B cell (primary cell): ENCODE measurements at regions not wholly inside any gene's neighbourhood (a gene's known extent, or its start where the extent isn't known, plus 50 kb on each side); places are given as distances from the start of the nearest gene placed in this dataset.

Experiments used
- ATAC-seq: fragments of 200-7000 bp; cut with Tn5 transposase; one replicate; pipeline ENCODE4 v1.10.0; 2021; ENCODE audit warnings: low read depth, mild to moderate bottlenecking, moderate number of reproducible peaks, moderate library complexity
- CTCF ChIA-PET: fragments of 350-600 bp; sonication (Branson Sonifier 250); formaldehyde crosslinking; loops from one replicate; lab custom pipeline; 2021; ENCODE audit warnings: antibody characterized with exemption, inconsistent platforms; lab: Charles Lee
- POLR2A ChIA-PET: fragments of 350-600 bp; sonication (Branson Sonifier 250); formaldehyde crosslinking; loops from one replicate; lab custom pipeline; 2021; ENCODE audit warnings: antibody characterized with exemption; lab: Charles Lee
- DNase-seq: peaks from one replicate; pipeline ENCODE4 v3.0.0; 2013
- H2AFZ ChIP-seq: 2 replicates; pipeline ENCODE4 v1.6.1; 2012; ENCODE audit warnings: mild to moderate bottlenecking, low read depth, low read length; ENCODE audit not compliant: insufficient read depth, poor library complexity, severe bottlenecking
- H3K27ac ChIP-seq, 2 donors: 1 replicate in 1 of 2; 2 replicates in 1 of 2; pipeline ENCODE4 v1.5.1; 2012 to 2013; ENCODE audit warnings: low read length in 2 of 2, mild to moderate bottlenecking in 2 of 2, moderate library complexity in 1 of 2
- H3K27me3 ChIP-seq, 4 experiments: fragments of 200-600 bp in 1 of 4; sonication (generic) in 1 of 4; replicated peaks in 1 of 4; 1 replicate in 2 of 4; 2 replicates in 2 of 4; pipeline versions ENCODE4 v1.6.1 to v1.7.0; 2013 to 2016; ENCODE audit warnings: low read length in 3 of 4, mild to moderate bottlenecking in 2 of 4, mixed read lengths in 1 of 4, moderate library complexity in 1 of 4; ENCODE audit not compliant: insufficient read depth in 4 of 4, control insufficient read depth in 3 of 4; ENCODE audit errors: control extremely low read depth in 1 of 4
- H3K36me3 ChIP-seq, 2 experiments: replicated peaks in 1 of 2; 1 replicate in 1 of 2; 2 replicates in 1 of 2; pipeline versions ENCODE4 v1.6.1 to v1.7.1; 2013; ENCODE audit warnings: low read length in 1 of 2; ENCODE audit not compliant: insufficient read depth in 2 of 2, control insufficient read depth in 1 of 2; ENCODE audit errors: control extremely low read depth in 1 of 2, extremely low read depth in 1 of 2
- H3K4me1 ChIP-seq, 2 donors: fragments of 200-600 bp in 1 of 2; sonication (generic) in 1 of 2; 1 replicate in 1 of 2; 2 replicates in 1 of 2; pipeline versions ENCODE4 v1.5.1 to v1.6.1; 2013 to 2017; ENCODE audit warnings: low read length in 2 of 2; ENCODE audit not compliant: control insufficient read depth in 2 of 2, insufficient read depth in 2 of 2
- H3K4me2 ChIP-seq: replicated peaks from 2 replicates; pipeline ENCODE3; 2012; ENCODE audit warnings: mild to moderate bottlenecking, low read depth, low read length; ENCODE audit not compliant: poor library complexity, severe bottlenecking
- H3K4me3 ChIP-seq, 5 experiments: fragments of 200-600 bp in 1 of 5; sonication (generic) in 1 of 5; 1 replicate in 3 of 5; 2 replicates in 2 of 5; pipeline versions ENCODE4 v1.5.1 to v1.7.0; 2011 to 2016; ENCODE audit warnings: low read length in 4 of 5, mild to moderate bottlenecking in 4 of 5, low read depth in 2 of 5, control low read depth in 1 of 5, moderate library complexity in 1 of 5; ENCODE audit not compliant: insufficient read depth in 1 of 5; ENCODE audit errors: control extremely low read depth in 1 of 5, extremely low read depth in 1 of 5
- H3K79me2 ChIP-seq: fragments of 200-600 bp; sonication (generic); one replicate; pipeline ENCODE4 v1.6.0; 2016; ENCODE audit warnings: low read length; ENCODE audit not compliant: control insufficient read depth, insufficient read depth
- H3K9ac ChIP-seq: fragments of 200-600 bp; sonication (generic); 2 replicates; pipeline ENCODE4 v1.6.1; 2017; ENCODE audit warnings: mild to moderate bottlenecking, low read length, moderate library complexity
- H3K9me3 ChIP-seq, 3 donors: one replicate each; pipeline versions ENCODE4 v1.6.1 to v1.7.1; 2013; ENCODE audit warnings: low read length in 2 of 3; ENCODE audit not compliant: control insufficient read depth in 2 of 3, insufficient read depth in 1 of 3; ENCODE audit errors: control extremely low read depth in 1 of 3
- H4K20me1 ChIP-seq: 2 replicates; pipeline ENCODE4 v1.6.0; 2012; ENCODE audit warnings: mild to moderate bottlenecking, low read length; ENCODE audit not compliant: insufficient read depth, control insufficient read depth, poor library complexity, severe bottlenecking
- H3K27ac Mint-ChIP-seq: one replicate; pipeline ENCODE4 v1.8.0; 2021; ENCODE audit warnings: mixed read lengths
- H3K27me3 Mint-ChIP-seq: one replicate; pipeline ENCODE4 v1.8.0; 2021; ENCODE audit warnings: mixed read lengths
- H3K4me1 Mint-ChIP-seq: one replicate; pipeline ENCODE4 v1.8.0; 2021; ENCODE audit warnings: mixed read lengths
- H3K4me3 Mint-ChIP-seq: one replicate; pipeline ENCODE4 v1.8.0; 2021; ENCODE audit warnings: mixed read lengths
- H3K9me3 Mint-ChIP-seq: one replicate; pipeline ENCODE4 v1.8.0; 2022; ENCODE audit warnings: mixed read lengths; ENCODE audit not compliant: insufficient read depth
- EZH2 ChIP-seq: IDR thresholded peaks from 2 replicates; pipeline ENCODE4 v1.6.1; 2012; ENCODE audit warnings: borderline replicate concordance, low read depth, mild to moderate bottlenecking, moderate library complexity, low read length; ENCODE audit not compliant: insufficient read depth, poor library complexity, severe bottlenecking
- WGBS: methylation state at CpG from one replicate; pipeline ENCODE4 v1.1.5; 2013; ENCODE audit warnings: missing lambda C conversion rate; ENCODE audit not compliant: insufficient coverage; 5-methylcytosine and 5-hydroxymethylcytosine counted together
- intact Hi-C: fragments of 100-400 bp; cut with micrococcal nuclease; formaldehyde crosslinking; loops from one replicate; pipeline ENCODE4 v1.10.0; 2022
- TF ChIP-seq, protein P1 (sequence below): fragments of 200-600 bp; IDR thresholded peaks from one replicate; pipeline ENCODE4 v1.8.0; 2022; ENCODE audit warnings: antibody characterized with exemption, mild to moderate bottlenecking

DNA sequence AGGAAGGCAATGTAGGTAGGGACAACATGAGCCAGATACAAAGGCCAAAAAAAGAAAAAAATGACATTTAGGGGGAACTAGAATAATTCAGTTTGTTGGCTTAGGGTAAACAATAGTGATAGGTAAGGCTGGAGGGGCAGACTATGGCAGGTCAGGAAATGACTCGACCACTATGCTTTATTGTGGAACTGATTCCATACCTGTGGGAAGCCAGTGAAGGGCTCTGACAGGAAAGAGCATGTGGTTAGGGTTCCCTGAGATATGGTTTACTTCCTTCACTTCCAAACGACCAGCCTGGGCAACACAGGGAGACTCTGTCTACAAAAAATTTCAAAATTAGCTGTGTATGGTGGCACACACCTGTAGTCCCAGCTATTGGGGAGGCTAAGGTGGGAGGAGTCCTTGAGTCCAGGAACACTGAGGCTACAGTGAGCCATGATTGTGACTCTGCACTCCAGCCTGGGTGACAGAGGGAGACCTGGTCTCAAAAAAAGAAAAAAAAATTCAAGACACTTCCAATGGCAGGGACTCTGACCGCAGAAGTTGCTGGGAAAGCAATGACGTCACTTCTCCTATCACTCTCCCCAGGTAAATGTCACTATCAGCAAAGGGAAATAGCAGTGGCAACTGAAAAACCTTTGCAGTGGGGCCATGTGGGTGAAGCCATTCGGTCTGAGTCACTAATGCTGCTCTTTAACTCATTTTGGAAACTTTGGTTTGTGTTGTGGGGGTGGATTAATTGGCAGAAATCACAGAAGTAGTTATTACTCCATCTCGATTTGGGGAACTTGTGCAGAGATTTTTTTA lies 192.8 kb upstream of the TSC22D1 start:
- Histone ChIP-seq H3K79me2 (no peaks in the 10 kb centered on the region), H3K4me1 (peaks cover 0 to 4% of the 10 kb centered on the region in 2 donors), H3K4me3 (no peak overlapping the region), H3K27me3 (peaks cover 0 to 4% (median 0%) of the 10 kb centered on the region in 4 experiments), H3K4me2 (no peak overlapping the region), H3K9ac (no peak overlapping the region), H3K36me3 (no peaks in the 10 kb centered on the region), H4K20me1 (no peaks in the 10 kb centered on the region), H3K27ac (no peak overlapping the region), H3K9me3 (no peaks in the 10 kb centered on the region), H2AFZ (no peak overlapping the region)
- H3K4me1 Mint-ChIP-seq = peaks cover 6% of the 10 kb centered on the region
- H3K4me3 Mint-ChIP-seq = no peak overlapping the region
- DNase-seq = no peak
- 20% methylated on average over 2 of the region's 6 CpGs for WGBS
- CTCF ChIA-PET = no interaction called here
- TF ChIP-seq, protein P1, sequence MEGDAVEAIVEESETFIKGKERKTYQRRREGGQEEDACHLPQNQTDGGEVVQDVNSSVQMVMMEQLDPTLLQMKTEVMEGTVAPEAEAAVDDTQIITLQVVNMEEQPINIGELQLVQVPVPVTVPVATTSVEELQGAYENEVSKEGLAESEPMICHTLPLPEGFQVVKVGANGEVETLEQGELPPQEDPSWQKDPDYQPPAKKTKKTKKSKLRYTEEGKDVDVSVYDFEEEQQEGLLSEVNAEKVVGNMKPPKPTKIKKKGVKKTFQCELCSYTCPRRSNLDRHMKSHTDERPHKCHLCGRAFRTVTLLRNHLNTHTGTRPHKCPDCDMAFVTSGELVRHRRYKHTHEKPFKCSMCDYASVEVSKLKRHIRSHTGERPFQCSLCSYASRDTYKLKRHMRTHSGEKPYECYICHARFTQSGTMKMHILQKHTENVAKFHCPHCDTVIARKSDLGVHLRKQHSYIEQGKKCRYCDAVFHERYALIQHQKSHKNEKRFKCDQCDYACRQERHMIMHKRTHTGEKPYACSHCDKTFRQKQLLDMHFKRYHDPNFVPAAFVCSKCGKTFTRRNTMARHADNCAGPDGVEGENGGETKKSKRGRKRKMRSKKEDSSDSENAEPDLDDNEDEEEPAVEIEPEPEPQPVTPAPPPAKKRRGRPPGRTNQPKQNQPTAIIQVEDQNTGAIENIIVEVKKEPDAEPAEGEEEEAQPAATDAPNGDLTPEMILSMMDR = no peak
- TF ChIP-seq EZH2 = no peak
- POLR2A ChIA-PET = no interaction called here
- H3K27ac Mint-ChIP-seq = no peak overlapping the region
- intact Hi-C loops = no loop called here
- peaks cover 4% of the 10 kb centered on the region for H3K27me3 Mint-ChIP-seq
- ATAC-seq = no peak
- no peaks in the 10 kb centered on the region for H3K9me3 Mint-ChIP-seq

DNA sequence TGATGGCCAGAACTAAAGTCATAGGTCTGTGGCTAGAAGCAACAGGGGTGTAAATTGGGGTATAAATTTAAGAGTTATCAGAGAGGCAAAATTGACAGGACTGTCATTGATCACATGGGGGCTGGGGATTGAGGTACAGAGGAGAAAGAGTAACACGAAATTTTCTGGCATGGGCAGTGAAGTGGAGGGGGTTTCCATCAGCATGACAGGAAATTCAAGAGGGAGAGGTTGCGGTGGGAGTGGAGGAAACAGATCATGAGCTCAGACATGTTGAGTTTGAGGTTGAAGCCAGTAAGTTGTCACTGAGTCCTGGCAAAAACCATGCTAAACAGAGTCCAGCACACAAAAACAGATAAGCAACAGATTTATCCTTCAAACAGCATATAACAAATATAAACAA lies 192.1 kb upstream of the TSC22D1 start:
- no peaks in the 10 kb centered on the region for H3K9me3 Mint-ChIP-seq
- H3K4me3 Mint-ChIP-seq = no peak overlapping the region
- H3K4me1 Mint-ChIP-seq = peaks cover 6% of the 10 kb centered on the region
- H3K4me3 ChIP-seq = no peak overlapping the region
- ChIA-PET CTCF (no interaction called here), POLR2A (no interaction called here)
- H3K9me3 ChIP-seq = no peaks in the 10 kb centered on the region
- H3K27ac Mint-ChIP-seq = no peak overlapping the region
- no peaks in the 10 kb centered on the region for H3K36me3 ChIP-seq
- H2AFZ ChIP-seq = no peak overlapping the region
- peaks cover 0 to 4% of the 10 kb centered on the region in 2 donors for H3K4me1 ChIP-seq
- DNase-seq = peak; percentile 8
- no peak overlapping the region for H3K27ac ChIP-seq
- TF ChIP-seq, protein P1 = no peak
- no peak for TF ChIP-seq EZH2
- WGBS = 0% methylated on average over 1 of the region's 2 CpGs
- H4K20me1 ChIP-seq = no peaks in the 10 kb centered on the region
- intact Hi-C loops = no loop called here
- H3K27me3 ChIP-seq = peaks cover 0 to 5% (median 0%) of the 10 kb centered on the region in 4 experiments
- ATAC-seq = no peak
- no peak overlapping the region for H3K9ac ChIP-seq
- H3K4me2 ChIP-seq = no peak overlapping the region
- no peaks in the 10 kb centered on the region for H3K79me2 ChIP-seq
- H3K27me3 Mint-ChIP-seq = peaks cover 4% of the 10 kb centered on the region
